HFFc6 (cell line): ENCODE measurements at regions not wholly inside any gene's neighbourhood (a gene's known extent, or its start where the extent isn't known, plus 50 kb on each side); places are given as distances from the start of the nearest gene placed in this dataset.

Experiments used
- DNase-seq: peaks from one replicate; pipeline ENCODE4 v3.0.0-alpha.2; 2018
- H3K27ac Mint-ChIP-seq: 2 replicates; pipeline ENCODE4 v1.8.0; 2020; ENCODE audit warnings: mild to moderate bottlenecking, mixed read lengths
- H3K27me3 Mint-ChIP-seq: 2 replicates; pipeline ENCODE4 v1.8.0; 2021; ENCODE audit warnings: mild to moderate bottlenecking, moderate library complexity, mixed read lengths; ENCODE audit not compliant: insufficient read depth
- H3K36me3 Mint-ChIP-seq: 2 replicates; pipeline ENCODE4 v1.8.0; 2021; ENCODE audit warnings: low read depth, mixed read lengths
- H3K4me1 Mint-ChIP-seq: 2 replicates; pipeline ENCODE4 v1.8.0; 2020; ENCODE audit warnings: low read depth, mixed read lengths
- H3K4me3 Mint-ChIP-seq: 2 replicates; pipeline ENCODE4 v1.8.0; 2020; ENCODE audit warnings: mild to moderate bottlenecking, moderate library complexity, mixed read lengths
- H3K9me3 Mint-ChIP-seq: 2 replicates; pipeline ENCODE4 v1.8.0; 2020; ENCODE audit warnings: mild to moderate bottlenecking, mixed read lengths
- TF ChIP-seq, protein P1 (sequence below): fragments of 200-600 bp; sonication (generic); IDR thresholded peaks from 2 replicates; pipeline ENCODE4 v1.5.0; 2021; ENCODE audit warnings: antibody characterized with exemption, mild to moderate bottlenecking

GRCh38 chr13:30017880-30018279 is 167.5 kb upstream of the UBL3 start:
- peaks cover 3% of the 10 kb centered on the region; the same call in 1 of the 2 replicates for H3K27me3 Mint-ChIP-seq
- no peak overlapping the region for H3K4me3 Mint-ChIP-seq
- no peaks in the 10 kb centered on the region for H3K9me3 Mint-ChIP-seq
- TF ChIP-seq, protein P1, sequence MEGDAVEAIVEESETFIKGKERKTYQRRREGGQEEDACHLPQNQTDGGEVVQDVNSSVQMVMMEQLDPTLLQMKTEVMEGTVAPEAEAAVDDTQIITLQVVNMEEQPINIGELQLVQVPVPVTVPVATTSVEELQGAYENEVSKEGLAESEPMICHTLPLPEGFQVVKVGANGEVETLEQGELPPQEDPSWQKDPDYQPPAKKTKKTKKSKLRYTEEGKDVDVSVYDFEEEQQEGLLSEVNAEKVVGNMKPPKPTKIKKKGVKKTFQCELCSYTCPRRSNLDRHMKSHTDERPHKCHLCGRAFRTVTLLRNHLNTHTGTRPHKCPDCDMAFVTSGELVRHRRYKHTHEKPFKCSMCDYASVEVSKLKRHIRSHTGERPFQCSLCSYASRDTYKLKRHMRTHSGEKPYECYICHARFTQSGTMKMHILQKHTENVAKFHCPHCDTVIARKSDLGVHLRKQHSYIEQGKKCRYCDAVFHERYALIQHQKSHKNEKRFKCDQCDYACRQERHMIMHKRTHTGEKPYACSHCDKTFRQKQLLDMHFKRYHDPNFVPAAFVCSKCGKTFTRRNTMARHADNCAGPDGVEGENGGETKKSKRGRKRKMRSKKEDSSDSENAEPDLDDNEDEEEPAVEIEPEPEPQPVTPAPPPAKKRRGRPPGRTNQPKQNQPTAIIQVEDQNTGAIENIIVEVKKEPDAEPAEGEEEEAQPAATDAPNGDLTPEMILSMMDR, result no peak
- DNase-seq, result no peak
- peaks cover 37% of the 10 kb centered on the region for H3K4me1 Mint-ChIP-seq
- H3K27ac Mint-ChIP-seq, result no peak overlapping the region
- no peaks in the 10 kb centered on the region for H3K36me3 Mint-ChIP-seq

DNA sequence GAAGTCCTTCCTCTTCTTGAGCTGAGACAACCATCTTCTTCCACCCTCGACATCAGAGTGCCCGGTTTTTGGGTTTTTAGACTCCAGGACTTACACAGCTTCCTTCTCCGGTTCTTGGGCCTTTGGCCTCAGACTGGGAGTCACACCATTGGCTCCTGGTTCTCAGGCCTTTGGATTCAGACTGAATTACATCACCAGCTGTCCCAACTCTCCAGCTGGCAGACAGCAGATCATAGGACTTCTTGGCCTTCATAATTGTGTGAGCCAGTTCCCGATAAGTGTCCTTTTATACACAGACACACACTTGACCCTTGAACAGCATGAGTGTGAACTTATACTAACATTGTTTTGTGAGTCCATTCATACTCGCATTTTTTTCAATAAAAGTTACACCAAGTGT is 166.0 kb upstream of the UBL3 start:
- Mint-ChIP-seq H3K4me1 (peaks cover 22% of the 10 kb centered on the region), H3K36me3 (no peaks in the 10 kb centered on the region), H3K4me3 (no peak overlapping the region), H3K27ac (no peak overlapping the region), H3K9me3 (no peaks in the 10 kb centered on the region), H3K27me3 (peaks cover 3% of the 10 kb centered on the region; the same call in 1 of the 2 replicates)
- DNase-seq, result no peak
- TF ChIP-seq, protein P1, result no peak

DNA sequence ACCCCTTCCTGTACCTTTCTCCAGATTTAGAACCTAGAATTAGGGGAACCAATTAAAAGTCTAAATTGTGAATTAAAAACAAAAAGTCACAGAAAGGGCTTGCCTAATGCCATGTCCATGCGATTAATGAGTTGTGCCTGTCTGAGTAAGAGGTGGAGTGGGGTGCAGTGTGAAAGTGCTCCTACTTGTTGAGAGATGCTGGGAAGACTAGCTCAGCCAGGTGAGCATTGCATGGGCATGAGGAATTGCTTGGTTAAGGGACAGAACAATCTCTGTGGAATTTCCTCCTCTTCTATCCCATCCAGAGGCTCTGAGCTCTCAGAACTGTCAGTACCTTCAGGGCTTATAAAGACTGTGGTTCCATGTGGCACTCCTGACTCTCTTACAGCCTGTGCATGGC is 159.0 kb upstream of the UBL3 start:
- TF ChIP-seq, protein P1, result no peak
- Mint-ChIP-seq H3K9me3 (no peaks in the 10 kb centered on the region), H3K4me1 (peaks cover 22% of the 10 kb centered on the region), H3K27ac (no peak overlapping the region), H3K36me3 (no peaks in the 10 kb centered on the region), H3K4me3 (no peak overlapping the region), H3K27me3 (peaks cover 3% of the 10 kb centered on the region; the same call in 1 of the 2 replicates)
- DNase-seq, result no peak

GRCh38 chr13:30006246-30006645 is 155.8 kb upstream of the UBL3 start:
- DNase-seq, result no peak
- Mint-ChIP-seq H3K27ac (no peak overlapping the region), H3K4me3 (no peak overlapping the region), H3K9me3 (no peaks in the 10 kb centered on the region), H3K36me3 (no peaks in the 10 kb centered on the region), H3K27me3 (no peaks in the 10 kb centered on the region), H3K4me1 (peaks cover 46% of the 10 kb centered on the region)
- TF ChIP-seq, protein P1, result no peak

DNA sequence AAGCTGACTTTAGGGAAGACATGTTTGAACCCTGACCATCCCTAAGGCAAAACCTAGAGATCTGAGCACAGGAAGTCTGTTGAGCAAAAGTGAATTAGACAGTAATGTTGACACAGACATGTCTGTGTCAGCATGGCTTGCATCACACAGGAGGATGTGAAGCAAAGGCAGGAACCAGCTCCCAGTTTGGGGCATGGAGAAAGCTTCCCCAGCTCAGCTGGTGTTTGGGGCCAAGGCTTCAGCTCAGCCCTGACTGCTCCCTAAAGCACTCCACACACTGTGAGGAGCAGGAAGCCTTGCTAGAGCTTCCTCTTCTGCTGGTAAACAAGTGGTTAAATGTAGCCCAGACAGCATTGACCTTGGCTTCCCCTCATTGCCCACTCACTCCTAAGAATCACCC is 153.8 kb upstream of the UBL3 start:
- DNase-seq, result peak; percentile 15
- no peaks in the 10 kb centered on the region for H3K27me3 Mint-ChIP-seq
- TF ChIP-seq, protein P1, result no peak

DNA sequence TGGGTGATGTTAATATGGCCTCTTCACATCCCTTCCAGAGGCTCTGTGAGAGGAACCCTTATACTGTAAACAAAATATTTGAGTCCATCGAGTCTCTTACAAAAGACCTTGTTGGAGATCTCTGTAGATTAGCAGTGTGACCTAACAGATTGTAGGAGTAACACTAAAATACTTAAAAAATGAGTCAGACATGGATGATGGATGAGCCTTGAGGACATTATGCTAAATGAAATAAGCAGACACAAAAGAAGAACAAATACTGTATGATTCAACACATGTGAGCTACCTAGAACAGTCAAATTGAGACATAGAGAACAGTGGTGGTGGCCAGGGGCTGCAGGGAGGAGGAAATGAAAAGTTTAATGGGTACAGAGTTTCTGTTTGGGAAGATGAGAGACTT is 152.2 kb upstream of the UBL3 start:
- peak; percentile 83 for DNase-seq

More for the DNA sequence above, 153.8 kb upstream of the UBL3 start:
- no peaks in the 10 kb centered on the region for H3K9me3 Mint-ChIP-seq
- H3K27ac Mint-ChIP-seq, result peak overlapping the region; percentile 27; the same call in 1 of the 2 replicates
- H3K4me3 Mint-ChIP-seq, result no peak overlapping the region
- no peaks in the 10 kb centered on the region for H3K36me3 Mint-ChIP-seq
- peaks cover 46% of the 10 kb centered on the region for H3K4me1 Mint-ChIP-seq

More for the DNA sequence above, 152.2 kb upstream of the UBL3 start:
- Mint-ChIP-seq H3K36me3 (no peaks in the 10 kb centered on the region), H3K27ac (peak overlapping the region; percentile 53), H3K4me3 (peak overlapping the region; percentile 14), H3K4me1 (peaks cover 46% of the 10 kb centered on the region), H3K9me3 (no peaks in the 10 kb centered on the region), H3K27me3 (no peaks in the 10 kb centered on the region)
- TF ChIP-seq, protein P1, result no peak
